Activated CD4-positive, alpha-beta T cell treated with anti-CD3 and anti-CD28 coated beads for 36 hours (primary cell): ENCODE measurements at regions not wholly inside any gene's neighbourhood (a gene's known extent, or its start where the extent isn't known, plus 50 kb on each side); places are given as distances from the start of the nearest gene placed in this dataset.
"Not testable (repeated sequence)": the region's sequence is repeated elsewhere in the genome, so short reads cannot be mapped to it uniquely, and the experiment has no call there.

Source experiments
- ATAC-seq: fragments of 200-7000 bp; cut with Tn5 transposase; one replicate; pipeline ENCODE4 v1.10.0; 2021; ENCODE audit warnings: mild to moderate bottlenecking, moderate library complexity
- CTCF ChIA-PET: fragments of 350-600 bp; sonication (Branson Sonifier 250); formaldehyde crosslinking; loops from one replicate; lab custom pipeline; 2021; ENCODE audit warnings: antibody characterized with exemption; lab: Charles Lee
- POLR2A ChIA-PET: fragments of 350-600 bp; sonication (Branson Sonifier 250); formaldehyde crosslinking; loops from one replicate; lab custom pipeline; 2021; ENCODE audit warnings: antibody characterized with exemption, inconsistent platforms; lab: Charles Lee
- DNase-seq: peaks from one replicate; pipeline ENCODE4 v3.0.0-alpha.2; 2020
- H3K27ac Mint-ChIP-seq: one replicate; pipeline ENCODE4 v1.8.0; 2021; ENCODE audit warnings: mixed read lengths
- H3K27me3 Mint-ChIP-seq: one replicate; pipeline ENCODE4 v1.8.0; 2021; ENCODE audit warnings: mixed read lengths
- H3K36me3 Mint-ChIP-seq: one replicate; pipeline ENCODE4 v1.8.0; 2021; ENCODE audit warnings: low read depth, mixed read lengths
- H3K4me1 Mint-ChIP-seq: one replicate; pipeline ENCODE4 v1.8.0; 2021; ENCODE audit warnings: mixed read lengths
- H3K4me3 Mint-ChIP-seq: one replicate; pipeline ENCODE4 v1.8.0; 2021; ENCODE audit warnings: mild to moderate bottlenecking, moderate library complexity, mixed read lengths
- H3K9me3 Mint-ChIP-seq: one replicate; pipeline ENCODE4 v1.8.0; 2021; ENCODE audit warnings: low read depth, mixed read lengths
- intact Hi-C, 2 experiments: fragments of 100-400 bp; cut with DNase I in 1 of 2; cut with micrococcal nuclease in 1 of 2; formaldehyde crosslinking; loops; one replicate each; pipeline versions ENCODE4 v1.14.2 to v1.15.1; 2022 to 2024; cut with DNase I, micrococcal nuclease

DNA sequence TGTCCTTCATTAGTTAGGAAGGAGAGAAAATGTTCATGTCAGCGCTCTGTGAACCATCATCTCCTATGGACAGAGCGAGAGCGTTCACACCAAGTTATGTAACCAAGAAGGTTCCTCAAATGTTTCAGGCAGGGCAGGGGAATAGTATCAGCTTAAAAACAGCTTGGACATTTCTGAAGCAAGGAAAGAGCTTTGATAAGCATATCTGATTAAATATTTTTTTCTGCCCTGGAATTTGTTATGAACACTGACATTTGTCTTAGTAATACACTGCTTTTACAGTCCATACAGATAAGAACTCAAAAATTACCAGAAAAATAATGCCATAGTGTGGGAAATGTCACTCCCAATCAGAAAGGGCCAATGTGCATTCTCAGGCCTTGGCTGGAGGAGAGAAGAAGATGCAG lies 66.3 kb upstream of the LIFR start:
- no peak overlapping the region for H3K4me3 Mint-ChIP-seq
- no peak for ATAC-seq
- ChIA-PET POLR2A (no interaction called here), CTCF (interaction anchor here (0.6 to 1.0 kb wide), 3 partner anchors 116 to 187 kb away, joined by 3 read pairs; no protein-coding TSS in a partner anchor)
- no peaks in the 10 kb centered on the region for H3K4me1 Mint-ChIP-seq
- no peak overlapping the region for H3K27ac Mint-ChIP-seq
- no peak for DNase-seq
- H3K27me3 Mint-ChIP-seq: peaks cover 6% of the 10 kb centered on the region
- H3K36me3 Mint-ChIP-seq: no peaks in the 10 kb centered on the region
- intact Hi-C loops: no loop called here
- H3K9me3 Mint-ChIP-seq: peaks cover 12% of the 10 kb centered on the region

DNA sequence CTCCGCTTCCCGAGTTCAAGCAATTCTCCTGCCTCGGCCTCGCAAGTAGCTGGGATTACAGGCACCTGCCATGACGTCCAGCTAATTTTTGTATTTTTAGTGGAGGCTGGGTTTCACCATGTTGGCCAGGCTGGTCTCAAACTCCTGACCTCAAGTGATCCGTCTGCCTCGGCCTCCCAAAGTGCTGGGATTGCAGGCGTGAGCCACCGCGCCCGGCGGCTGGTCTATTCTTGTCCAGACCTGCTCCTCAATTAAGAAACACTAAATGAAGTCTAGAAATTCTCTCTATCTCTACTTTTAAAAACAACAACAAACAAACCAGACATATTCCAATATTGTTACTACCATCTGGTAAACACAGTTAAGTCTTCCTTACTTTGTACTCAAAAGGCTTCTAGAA lies 68.1 kb upstream of the LIFR start:
- H3K9me3 Mint-ChIP-seq, H3K36me3 Mint-ChIP-seq, ATAC-seq, CTCF ChIA-PET, DNase-seq, intact Hi-C loops, H3K27me3 Mint-ChIP-seq, H3K4me1 Mint-ChIP-seq, H3K4me3 Mint-ChIP-seq, H3K27ac Mint-ChIP-seq: not testable (repeated sequence)
- POLR2A ChIA-PET: interaction anchor here (0.7 kb wide), 1 partner anchor 157 kb away, joined by 4 read pairs; no protein-coding TSS in a partner anchor

DNA sequence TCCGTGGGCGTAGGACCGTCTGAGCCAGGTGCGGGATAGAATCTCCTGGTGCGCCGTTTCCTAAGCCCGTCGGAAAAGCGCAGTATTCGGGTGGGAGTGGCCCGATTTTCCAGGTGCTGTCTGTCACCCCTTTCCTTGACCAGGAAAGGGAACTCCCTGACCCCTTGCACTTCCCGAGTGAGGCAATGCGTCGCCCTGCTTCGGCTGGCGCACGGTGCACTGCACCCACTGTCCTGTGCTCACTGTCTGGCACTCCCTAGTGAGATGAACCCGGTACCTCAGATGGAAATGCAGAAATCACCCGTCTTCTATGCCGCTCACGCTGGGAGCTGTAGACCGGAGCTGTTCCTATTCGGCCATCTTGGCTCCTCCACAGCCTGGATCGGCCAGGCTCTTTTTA lies 74.9 kb upstream of the LIFR start:
- POLR2A ChIA-PET, H3K36me3 Mint-ChIP-seq, H3K9me3 Mint-ChIP-seq, H3K4me1 Mint-ChIP-seq, ATAC-seq, H3K4me3 Mint-ChIP-seq, intact Hi-C loops, DNase-seq, CTCF ChIA-PET, H3K27me3 Mint-ChIP-seq, H3K27ac Mint-ChIP-seq: not testable (repeated sequence)

- intact Hi-C loops: no loop called here
- Mint-ChIP-seq H3K4me3 (no peak overlapping the region), H3K9me3 (peaks cover 9% of the 10 kb centered on the region), H3K27me3 (peaks cover 15% of the 10 kb centered on the region), H3K27ac (no peak overlapping the region), H3K4me1 (no peaks in the 10 kb centered on the region), H3K36me3 (no peaks in the 10 kb centered on the region)
- POLR2A ChIA-PET: interaction anchor here (0.6 kb wide), 1 partner anchor 170 kb away, joined by 3 read pairs; no protein-coding TSS in a partner anchor
- ATAC-seq (no peak), DNase-seq (no peak)
- CTCF ChIA-PET: interaction anchor here (1.4 kb wide), 1 partner anchor 36 kb away, joined by 4 read pairs; no protein-coding TSS in a partner anchor
These were observed 78.3 kb upstream of the LIFR start for GRCh38 chr5:38634568-38635369.

GRCh38 chr5:38636626-38637025 lies 80.2 kb upstream of the LIFR start:
- intact Hi-C loops: no loop called here
- DNase-seq (no peak), ATAC-seq (no peak)
- Mint-ChIP-seq H3K9me3 (peaks cover 8% of the 10 kb centered on the region), H3K4me1 (no peaks in the 10 kb centered on the region), H3K27ac (no peak overlapping the region), H3K4me3 (no peak overlapping the region), H3K36me3 (no peaks in the 10 kb centered on the region), H3K27me3 (peaks cover 14% of the 10 kb centered on the region)
- ChIA-PET CTCF (interaction anchor here (1.4 kb wide), 1 partner anchor 34 kb away, joined by 4 read pairs; no protein-coding TSS in a partner anchor), POLR2A (no interaction called here)

- ATAC-seq (no peak), DNase-seq (no peak)
- no peak overlapping the region for H3K27ac Mint-ChIP-seq
- no peaks in the 10 kb centered on the region for H3K4me1 Mint-ChIP-seq
- H3K36me3 Mint-ChIP-seq: no peaks in the 10 kb centered on the region
- no peaks in the 10 kb centered on the region for H3K9me3 Mint-ChIP-seq
- no peak overlapping the region for H3K4me3 Mint-ChIP-seq
- ChIA-PET POLR2A (no interaction called here), CTCF (no interaction called here)
- peaks cover 16% of the 10 kb centered on the region for H3K27me3 Mint-ChIP-seq
- intact Hi-C loops: no loop called here
These were observed 82.2 kb upstream of the LIFR start for GRCh38 chr5:38638656-38639055.

DNA sequence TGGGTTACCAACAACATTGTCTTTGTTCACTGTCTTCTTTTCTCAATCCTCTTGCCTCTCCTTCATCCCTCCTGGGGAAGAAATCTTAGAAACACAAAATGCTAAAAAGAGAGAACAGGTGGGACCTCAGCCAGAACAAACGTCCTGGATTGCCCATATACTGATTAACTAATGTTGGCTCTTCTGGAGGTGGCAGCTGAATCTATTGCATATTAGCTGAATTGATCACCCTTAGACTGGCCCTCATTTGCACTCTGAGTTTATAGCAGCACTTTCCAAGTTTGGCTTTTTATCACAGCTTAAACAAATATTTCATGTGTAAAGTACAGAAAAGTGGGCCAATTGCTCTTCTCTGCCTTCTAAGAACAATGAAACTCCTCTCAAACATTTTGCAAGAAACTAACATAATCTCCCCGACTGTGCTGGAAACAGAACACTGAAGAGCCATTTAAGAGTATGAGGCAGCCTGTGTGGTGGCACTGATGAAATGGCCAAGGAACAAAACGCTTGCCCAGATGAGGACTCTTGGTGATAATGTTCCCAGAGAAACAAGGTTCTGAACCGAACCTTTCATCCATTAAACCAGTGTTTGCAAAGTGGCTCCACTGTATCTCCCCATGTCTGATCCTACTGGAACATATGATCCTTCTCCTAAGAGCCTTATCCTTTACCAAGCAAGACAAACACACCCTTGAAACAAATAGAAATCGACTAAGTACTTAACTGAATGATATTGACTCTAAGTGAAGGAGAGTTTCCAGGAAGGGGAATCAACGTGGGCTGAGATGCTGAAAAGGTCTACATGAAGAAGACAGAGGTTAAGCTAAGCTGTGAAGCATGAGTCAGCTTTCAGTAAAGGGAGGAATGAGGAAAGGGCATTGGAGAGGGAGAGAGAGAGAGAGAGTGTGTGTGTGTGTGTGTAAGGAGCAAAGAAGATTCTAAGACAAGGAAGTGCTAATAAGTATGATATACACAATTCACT lies 83.2 kb upstream of the LIFR start:
- Mint-ChIP-seq H3K27ac (no peak overlapping the region), H3K36me3 (no peaks in the 10 kb centered on the region), H3K4me3 (no peak overlapping the region), H3K27me3 (peaks cover 16% of the 10 kb centered on the region), H3K9me3 (no peaks in the 10 kb centered on the region), H3K4me1 (no peaks in the 10 kb centered on the region)
- ChIA-PET CTCF (interaction anchor here (0.6 kb wide), 1 partner anchor 300 kb away, joined by 5 read pairs; no protein-coding TSS in a partner anchor), POLR2A (no interaction called here)
- intact Hi-C loops: no loop called here
- DNase-seq: no peak
- no peak for ATAC-seq

GRCh38 chr5:38641003-38641402 lies 84.6 kb upstream of the LIFR start:
- Mint-ChIP-seq H3K27ac (no peak overlapping the region), H3K27me3 (peaks cover 16% of the 10 kb centered on the region), H3K4me1 (no peaks in the 10 kb centered on the region), H3K36me3 (no peaks in the 10 kb centered on the region), H3K9me3 (no peaks in the 10 kb centered on the region), H3K4me3 (no peak overlapping the region)
- ATAC-seq (no peak), DNase-seq (no peak)
- CTCF ChIA-PET: interaction anchor here (0.8 kb wide), 1 partner anchor 281 kb away, joined by 3 read pairs; no protein-coding TSS in a partner anchor
- POLR2A ChIA-PET: no interaction called here
- intact Hi-C loops: no loop called here

DNA sequence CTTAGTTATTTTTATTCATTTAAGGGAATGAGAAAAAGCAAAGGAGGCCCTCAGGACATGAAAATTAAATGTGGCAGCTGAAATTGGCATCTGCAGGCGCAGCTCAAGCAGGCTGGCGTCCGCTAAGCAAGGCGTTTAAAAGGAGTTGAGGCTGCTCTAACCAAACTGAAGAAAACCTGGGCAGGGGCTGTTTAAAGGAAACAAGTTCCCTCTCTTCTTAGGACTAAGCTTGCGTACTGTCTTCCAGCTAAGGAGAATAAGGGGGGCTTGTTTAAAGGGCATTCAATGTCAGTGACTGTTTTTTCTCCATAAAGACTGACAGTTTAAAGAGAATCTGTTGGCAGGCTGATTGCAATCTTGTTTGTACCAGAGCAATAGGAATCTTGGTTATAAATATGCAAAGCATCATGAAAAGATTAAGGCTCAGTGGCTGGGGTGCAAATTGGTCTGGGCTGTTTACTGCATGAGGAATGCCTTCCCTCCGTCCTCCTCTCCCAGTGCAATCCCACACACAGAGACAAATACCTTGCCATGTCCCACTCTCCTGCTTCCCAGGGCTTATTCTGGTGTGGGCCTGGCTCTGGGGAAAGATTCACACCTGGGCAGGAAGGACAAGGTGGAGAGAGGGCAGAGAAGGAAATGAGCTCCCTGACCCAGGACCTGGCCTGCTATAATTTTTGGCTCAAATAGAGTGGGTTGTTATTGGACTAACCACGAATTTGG lies 85.9 kb upstream of the LIFR start:
- no peak for DNase-seq
- H3K27ac Mint-ChIP-seq: no peak overlapping the region
- H3K36me3 Mint-ChIP-seq: no peaks in the 10 kb centered on the region
- no peaks in the 10 kb centered on the region for H3K4me1 Mint-ChIP-seq
- no peak for ATAC-seq
- POLR2A ChIA-PET: no interaction called here
- no peaks in the 10 kb centered on the region for H3K9me3 Mint-ChIP-seq
- H3K4me3 Mint-ChIP-seq: no peak overlapping the region
- CTCF ChIA-PET: interaction anchor here (0.6 kb wide), 1 partner anchor 33 kb away, joined by 3 read pairs; no protein-coding TSS in a partner anchor
- intact Hi-C loops: no loop called here
- H3K27me3 Mint-ChIP-seq: peaks cover 16% of the 10 kb centered on the region

GRCh38 chr5:38643616-38644015 lies 87.2 kb upstream of the LIFR start:
- peaks cover 8% of the 10 kb centered on the region for H3K27me3 Mint-ChIP-seq
- no peak overlapping the region for H3K27ac Mint-ChIP-seq
- H3K9me3 Mint-ChIP-seq: no peaks in the 10 kb centered on the region
- ATAC-seq (no peak), DNase-seq (no peak)
- ChIA-PET CTCF (no interaction called here), POLR2A (no interaction called here)
- no peaks in the 10 kb centered on the region for H3K4me1 Mint-ChIP-seq
- intact Hi-C loops: no loop called here
- no peak overlapping the region for H3K4me3 Mint-ChIP-seq
- no peaks in the 10 kb centered on the region for H3K36me3 Mint-ChIP-seq

GRCh38 chr5:38645508-38645907 lies 89.1 kb upstream of the LIFR start:
- ChIA-PET CTCF (interaction anchor here (0.6 to 0.9 kb wide), 2 partner anchors 29 to 235 kb away, joined by 3 read pairs; no protein-coding TSS in a partner anchor), POLR2A (no interaction called here)
- no peaks in the 10 kb centered on the region for H3K9me3 Mint-ChIP-seq
- peaks cover 14% of the 10 kb centered on the region for H3K27me3 Mint-ChIP-seq
- H3K4me1 Mint-ChIP-seq: peaks cover 5% of the 10 kb centered on the region
- no peak overlapping the region for H3K4me3 Mint-ChIP-seq
- DNase-seq (no peak), ATAC-seq (no peak)
- H3K36me3 Mint-ChIP-seq: no peaks in the 10 kb centered on the region
- H3K27ac Mint-ChIP-seq: no peak overlapping the region
- intact Hi-C loops: no loop called here
